ENCODE measurements at regions not wholly inside any gene's neighbourhood (a gene's known extent, or its start where the extent isn't known, plus 50 kb on each side); places are given as distances from the start of the nearest gene placed in this dataset.

- TF ChIP-seq, protein P1, sequence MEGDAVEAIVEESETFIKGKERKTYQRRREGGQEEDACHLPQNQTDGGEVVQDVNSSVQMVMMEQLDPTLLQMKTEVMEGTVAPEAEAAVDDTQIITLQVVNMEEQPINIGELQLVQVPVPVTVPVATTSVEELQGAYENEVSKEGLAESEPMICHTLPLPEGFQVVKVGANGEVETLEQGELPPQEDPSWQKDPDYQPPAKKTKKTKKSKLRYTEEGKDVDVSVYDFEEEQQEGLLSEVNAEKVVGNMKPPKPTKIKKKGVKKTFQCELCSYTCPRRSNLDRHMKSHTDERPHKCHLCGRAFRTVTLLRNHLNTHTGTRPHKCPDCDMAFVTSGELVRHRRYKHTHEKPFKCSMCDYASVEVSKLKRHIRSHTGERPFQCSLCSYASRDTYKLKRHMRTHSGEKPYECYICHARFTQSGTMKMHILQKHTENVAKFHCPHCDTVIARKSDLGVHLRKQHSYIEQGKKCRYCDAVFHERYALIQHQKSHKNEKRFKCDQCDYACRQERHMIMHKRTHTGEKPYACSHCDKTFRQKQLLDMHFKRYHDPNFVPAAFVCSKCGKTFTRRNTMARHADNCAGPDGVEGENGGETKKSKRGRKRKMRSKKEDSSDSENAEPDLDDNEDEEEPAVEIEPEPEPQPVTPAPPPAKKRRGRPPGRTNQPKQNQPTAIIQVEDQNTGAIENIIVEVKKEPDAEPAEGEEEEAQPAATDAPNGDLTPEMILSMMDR (IDR thresholded peaks at IDR 0.05; ENCODE audit: low read depth, low read length, poor library complexity, severe bottlenecking), result no peak
- no peak for TF ChIP-seq EZH2phosphoT487 (IDR thresholded peaks at IDR 0.05; ENCODE audit: borderline replicate concordance, low read length)
Observed at GRCh38 chr1:177746155-177746554, 223.7 kb downstream of the SEC16B start.

All from DOHH2 (cell line).